ENCODE measurements at regions not wholly inside any gene's neighbourhood (a gene's known extent, or its start where the extent isn't known, plus 50 kb on each side); places are given as distances from the start of the nearest gene placed in this dataset.
"Not testable (repeated sequence)": the region's sequence is repeated elsewhere in the genome, so short reads cannot be mapped to it uniquely, and the experiment has no call there.

DNA sequence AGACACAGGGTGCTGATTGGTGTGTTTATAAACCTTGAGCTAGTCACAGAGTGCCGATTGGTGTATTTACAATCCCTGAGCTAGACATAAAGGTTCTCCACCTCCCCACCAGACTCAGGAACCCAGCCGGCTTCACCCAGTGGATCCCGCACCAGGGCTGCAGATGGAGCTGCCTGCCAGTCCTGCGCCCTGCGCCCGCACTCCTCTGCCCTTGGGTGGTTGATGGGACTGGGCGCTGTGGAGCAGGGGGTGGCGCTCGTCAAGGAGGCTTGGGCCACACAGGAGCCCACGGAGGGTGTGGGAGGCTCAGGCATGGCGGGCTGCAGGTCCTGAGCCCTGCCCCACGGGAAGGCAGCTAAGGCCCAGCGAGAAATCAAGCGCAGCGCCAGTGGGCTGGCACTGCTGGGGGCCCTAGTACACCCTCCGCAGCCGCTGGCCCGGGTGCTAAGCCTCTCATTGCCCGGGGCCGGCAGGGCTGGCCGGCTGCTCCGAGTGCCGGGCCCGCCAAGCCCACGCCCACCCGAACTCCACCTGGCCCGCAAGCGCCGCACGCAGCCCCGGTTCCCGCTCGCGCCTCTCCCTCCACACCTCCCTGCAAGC is 1049.6 kb downstream of the CDH11 start:
- TF ChIP-seq CTCF, POLR2A (IDR thresholded peaks at IDR 0.05): not testable (repeated sequence)

Measured in testis (tissue), 2 donors.